Psoas muscle (tissue), 7 donors: ENCODE measurements at regions not wholly inside any gene's neighbourhood (a gene's known extent, or its start where the extent isn't known, plus 50 kb on each side); places are given as distances from the start of the nearest gene placed in this dataset.

Source experiments
- ATAC-seq, 4 donors: fragments of 200-7000 bp; cut with Tn5 transposase; one replicate each; pipeline ENCODE4 v1.9.1; 2020; ENCODE audit warnings: moderate library complexity in 3 of 4, mild to moderate bottlenecking in 2 of 4
- DNase-seq, 2 donors: peaks; one replicate each; pipeline ENCODE4 v3.0.0-alpha.2; 2020
- H3K27ac ChIP-seq: fragments of 200-600 bp; one replicate; pipeline ENCODE4 v1.8.0; 2022
- H3K27me3 ChIP-seq, 3 donors: fragments of 200-600 bp in 1 of 3; one replicate each; pipeline versions ENCODE4 v1.6.1 to v1.8.0; 2013 to 2022; ENCODE audit warnings: low read length in 2 of 3, mild to moderate bottlenecking in 2 of 3, moderate library complexity in 1 of 3; ENCODE audit not compliant: insufficient read depth in 3 of 3
- H3K36me3 ChIP-seq, 2 donors: fragments of 200-600 bp in 1 of 2; one replicate each; pipeline versions ENCODE4 v1.6.1 to v1.8.0; 2013 to 2022; ENCODE audit warnings: low read depth in 1 of 2, mild to moderate bottlenecking in 1 of 2, moderate library complexity in 1 of 2; ENCODE audit not compliant: insufficient read depth in 1 of 2
- H3K4me1 ChIP-seq: fragments of 200-600 bp; one replicate; pipeline ENCODE4 v1.8.0; 2022
- H3K4me3 ChIP-seq: fragments of 200-600 bp; one replicate; pipeline ENCODE4 v1.8.0; 2022; ENCODE audit warnings: mild to moderate bottlenecking
- H3K9me3 ChIP-seq: fragments of 200-600 bp; one replicate; pipeline ENCODE4 v1.8.0; 2022
- WGBS, 3 donors: extraction: QIAGEN DNeasy Blood & Tissue Kit; methylation state at CpG; one replicate each; pipeline versions ENCODE4 v1.1.6 to v1.1.7; 2013; 5-methylcytosine and 5-hydroxymethylcytosine counted together
- intact Hi-C, 2 donors: fragments of 100-400 bp; cut with DNase I; formaldehyde crosslinking; loops; one replicate each; pipeline versions ENCODE4 v1.11.0 to v1.14.2; 2022
- TF ChIP-seq, protein P1 (sequence below): fragments of 200-600 bp; IDR thresholded peaks from one replicate; pipeline ENCODE4 v1.8.0; 2022; ENCODE audit warnings: antibody characterized with exemption
- donor health status: healthy with polysubstance abuse.
- donor health status: DM: no; HTN: no; CAD: no; lungs with moderate emphysema.
- donor health status: Bipolar disorder and iron deficiency.
- donor health status: healthy.
- donor health status: DM: yes; HTN: yes; CAD: no.
- donor health status: DM: no; HTN: no; CAD: no.
- donor health status: DM: yes; HTN: yes; CAD: no.

- Histone ChIP-seq H3K27ac (no peak overlapping the region), H3K27me3 (no peaks in the 10 kb centered on the region), H3K9me3 (no peaks in the 10 kb centered on the region), H3K36me3 (no peaks in the 10 kb centered on the region), H3K4me3 (no peak overlapping the region), H3K4me1 (no peaks in the 10 kb centered on the region)
- intact Hi-C loops: no loop called here
- ATAC-seq (no peak), DNase-seq (no peak)
- WGBS, 3 donors: 72 to 77% (median 76%) methylated on average over 5 of the region's 5 CpGs
- TF ChIP-seq, protein P1, sequence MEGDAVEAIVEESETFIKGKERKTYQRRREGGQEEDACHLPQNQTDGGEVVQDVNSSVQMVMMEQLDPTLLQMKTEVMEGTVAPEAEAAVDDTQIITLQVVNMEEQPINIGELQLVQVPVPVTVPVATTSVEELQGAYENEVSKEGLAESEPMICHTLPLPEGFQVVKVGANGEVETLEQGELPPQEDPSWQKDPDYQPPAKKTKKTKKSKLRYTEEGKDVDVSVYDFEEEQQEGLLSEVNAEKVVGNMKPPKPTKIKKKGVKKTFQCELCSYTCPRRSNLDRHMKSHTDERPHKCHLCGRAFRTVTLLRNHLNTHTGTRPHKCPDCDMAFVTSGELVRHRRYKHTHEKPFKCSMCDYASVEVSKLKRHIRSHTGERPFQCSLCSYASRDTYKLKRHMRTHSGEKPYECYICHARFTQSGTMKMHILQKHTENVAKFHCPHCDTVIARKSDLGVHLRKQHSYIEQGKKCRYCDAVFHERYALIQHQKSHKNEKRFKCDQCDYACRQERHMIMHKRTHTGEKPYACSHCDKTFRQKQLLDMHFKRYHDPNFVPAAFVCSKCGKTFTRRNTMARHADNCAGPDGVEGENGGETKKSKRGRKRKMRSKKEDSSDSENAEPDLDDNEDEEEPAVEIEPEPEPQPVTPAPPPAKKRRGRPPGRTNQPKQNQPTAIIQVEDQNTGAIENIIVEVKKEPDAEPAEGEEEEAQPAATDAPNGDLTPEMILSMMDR: no peak
Observed at GRCh38 chr6:130585587-130585986, 219.8 kb downstream of the TMEM200A start.

- DNase-seq: no peak
- Histone ChIP-seq H3K9me3 (no peaks in the 10 kb centered on the region), H3K4me1 (no peaks in the 10 kb centered on the region), H3K27ac (no peak overlapping the region), H3K27me3 (no peaks in the 10 kb centered on the region), H3K36me3 (no peaks in the 10 kb centered on the region), H3K4me3 (no peak overlapping the region)
- no peak for ATAC-seq
- intact Hi-C loops: no loop called here
- 34 to 50% (median 50%) methylated on average over 2 of the region's 2 CpGs for WGBS, 3 donors
- TF ChIP-seq, protein P1: no peak
Observed at GRCh38 chr6:130587778-130588520, 222.1 kb downstream of the TMEM200A start.

DNA sequence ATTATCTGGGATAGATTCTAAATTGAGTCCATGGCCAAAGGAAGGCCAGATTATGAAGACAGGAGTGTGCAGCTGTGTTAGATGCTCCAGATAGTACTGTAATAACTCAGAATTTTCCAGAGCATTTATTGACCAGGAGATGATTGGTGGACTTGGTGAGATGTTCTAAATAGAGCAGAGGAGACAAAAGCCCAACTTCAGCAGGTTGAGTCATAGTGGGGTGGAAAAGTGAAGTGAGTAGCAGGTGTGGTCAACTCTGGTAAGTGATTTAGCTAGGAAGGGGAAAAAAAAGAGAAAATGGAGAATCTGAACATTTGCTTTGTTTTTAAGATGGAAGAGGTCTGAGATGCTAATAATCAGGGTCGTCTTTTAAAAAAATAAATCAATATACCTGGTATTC is 227.4 kb downstream of the TMEM200A start:
- TF ChIP-seq, protein P1: no peak
- Histone ChIP-seq H3K4me3 (no peak overlapping the region), H3K9me3 (no peaks in the 10 kb centered on the region), H3K4me1 (no peaks in the 10 kb centered on the region), H3K27me3 (no peaks in the 10 kb centered on the region), H3K36me3 (no peaks in the 10 kb centered on the region), H3K27ac (no peak overlapping the region)
- WGBS, 3 donors: 89 to 91% (median 90%) methylated on average over 1 of the region's 1 CpG
- DNase-seq (no peak), ATAC-seq (no peak)
- intact Hi-C loops: no loop called here

DNA sequence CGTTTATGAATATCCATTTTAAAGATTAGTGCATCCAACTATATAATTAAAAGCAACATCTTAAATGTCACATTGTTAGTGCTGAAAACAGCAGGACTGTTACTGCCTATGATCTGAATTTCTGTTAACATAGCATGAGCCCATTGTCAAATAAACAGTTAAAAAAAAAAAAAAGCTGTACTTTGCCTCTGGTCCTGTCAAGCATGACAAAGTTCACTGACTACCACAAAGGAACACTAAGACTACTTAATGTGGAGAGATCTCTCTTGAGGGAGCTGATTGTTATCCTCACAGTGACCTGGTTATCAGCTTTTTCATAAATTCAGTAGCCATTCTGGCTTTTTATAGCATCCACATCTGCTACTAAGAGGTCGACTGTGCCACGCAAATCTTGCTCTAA is 228.1 kb downstream of the TMEM200A start:
- H3K4me1 ChIP-seq: no peaks in the 10 kb centered on the region
- no peaks in the 10 kb centered on the region for H3K27me3 ChIP-seq
- ATAC-seq (no peak), DNase-seq (no peak)
- TF ChIP-seq, protein P1: no peak
- 68 to 78% (median 73%) methylated on average over 3 of the region's 3 CpGs for WGBS, 3 donors
- intact Hi-C loops: no loop called here
- H3K9me3 ChIP-seq: no peaks in the 10 kb centered on the region
- no peaks in the 10 kb centered on the region for H3K36me3 ChIP-seq
- H3K4me3 ChIP-seq: no peak overlapping the region
- H3K27ac ChIP-seq: no peak overlapping the region
